GM19452 (cell line): ENCODE measurements at regions not wholly inside any gene's neighbourhood (a gene's known extent, or its start where the extent isn't known, plus 50 kb on each side); places are given as distances from the start of the nearest gene placed in this dataset.
"Not testable (repeated sequence)": the region's sequence is repeated elsewhere in the genome, so short reads cannot be mapped to it uniquely, and the experiment has no call there.

Experiments
- ATAC-seq: cut with Tn5 transposase; IDR thresholded peaks from one replicate; pipeline ENCODE4 v1.9.1; 2021; ENCODE audit not compliant: unreplicated experiment

- no peak for ATAC-seq
Observed at GRCh38 chr18:35871337-35871736, 101.1 kb upstream of the RMP24 start.

GRCh38 chr18:35875566-35875965 lies 96.9 kb upstream of the RMP24 start:
- ATAC-seq: no peak

- ATAC-seq: no peak
Observed at GRCh38 chr18:35876243-35876642, 96.2 kb upstream of the RMP24 start.

GRCh38 chr18:35880788-35881455 lies 91.6 kb upstream of the RMP24 start:
- no peak for ATAC-seq

GRCh38 chr18:35888329-35888728 lies 84.2 kb upstream of the RMP24 start:
- no peak for ATAC-seq

- ATAC-seq: no peak
Observed at GRCh38 chr18:35889677-35890076, 82.8 kb upstream of the RMP24 start.

GRCh38 chr18:35890323-35890722 lies 82.2 kb upstream of the RMP24 start:
- no peak for ATAC-seq

GRCh38 chr18:35892118-35892517 lies 80.4 kb upstream of the RMP24 start:
- ATAC-seq: no peak

GRCh38 chr18:35897481-35897880 lies 75.0 kb upstream of the RMP24 start:
- ATAC-seq: not testable (repeated sequence)

GRCh38 chr18:35904389-35905037 lies 68.0 kb upstream of the RMP24 start:
- ATAC-seq: no peak

GRCh38 chr18:35905436-35905835 lies 67.0 kb upstream of the RMP24 start:
- no peak for ATAC-seq

GRCh38 chr18:35906291-35906690 lies 66.2 kb upstream of the RMP24 start:
- ATAC-seq: not testable (repeated sequence)

GRCh38 chr18:35910327-35910726 lies 62.2 kb upstream of the RMP24 start:
- no peak for ATAC-seq

GRCh38 chr18:35912332-35912731 lies 60.1 kb upstream of the RMP24 start:
- no peak for ATAC-seq

GRCh38 chr18:35915056-35915455 lies 57.4 kb upstream of the RMP24 start:
- no peak for ATAC-seq

- no peak for ATAC-seq
Observed at GRCh38 chr18:35917043-35917442, 55.4 kb upstream of the RMP24 start.

- no peak for ATAC-seq
Observed at GRCh38 chr18:35918564-35918963, 53.9 kb upstream of the RMP24 start.

- no peak for ATAC-seq
Observed at GRCh38 chr18:35919179-35919578, 53.3 kb upstream of the RMP24 start.

- ATAC-seq: no peak
Observed at GRCh38 chr18:35920623-35921022, 51.9 kb upstream of the RMP24 start.
